ENCODE measurements at regions not wholly inside any gene's neighbourhood (a gene's known extent, or its start where the extent isn't known, plus 50 kb on each side); places are given as distances from the start of the nearest gene placed in this dataset.

DNA sequence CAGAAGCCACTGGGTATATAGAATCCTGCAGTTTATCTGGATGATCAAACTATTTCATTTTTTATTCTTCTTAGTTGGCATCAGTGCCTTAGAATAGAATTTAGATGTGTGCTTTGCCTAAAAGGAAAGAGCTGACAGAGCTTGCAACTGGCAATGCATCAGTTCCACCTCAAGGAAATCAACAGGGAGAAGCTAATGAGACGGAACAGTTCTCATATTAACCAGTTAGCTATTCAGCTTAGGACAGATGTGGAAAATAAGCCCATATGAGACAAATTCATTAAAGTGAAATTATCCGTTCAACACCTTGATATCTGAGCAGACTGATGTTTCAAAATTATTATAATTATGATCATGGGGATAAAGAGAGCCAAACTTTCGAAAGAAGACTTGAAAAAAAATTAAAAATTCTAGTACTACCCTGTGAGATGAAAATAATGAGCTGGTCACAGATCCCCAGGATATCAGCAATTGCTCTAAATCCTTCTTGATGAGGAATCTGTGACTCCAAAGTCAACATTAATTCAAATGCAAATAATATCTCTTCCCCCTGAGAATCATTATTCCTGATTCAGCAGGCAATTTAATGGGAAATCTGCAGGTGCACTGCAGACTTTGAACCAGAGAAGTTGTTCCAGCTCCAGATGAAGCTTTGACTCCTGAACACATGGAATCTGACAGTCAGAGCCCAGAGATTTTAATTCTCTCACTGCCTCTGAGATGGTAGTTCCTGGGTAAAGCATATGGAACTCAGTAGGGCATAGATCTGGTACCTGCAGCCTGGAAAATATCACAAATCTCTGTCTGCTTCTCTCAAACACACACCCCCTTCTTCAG lies 486.8 kb downstream of the FOXO1 start:
- DNase-seq: no peak

DNA sequence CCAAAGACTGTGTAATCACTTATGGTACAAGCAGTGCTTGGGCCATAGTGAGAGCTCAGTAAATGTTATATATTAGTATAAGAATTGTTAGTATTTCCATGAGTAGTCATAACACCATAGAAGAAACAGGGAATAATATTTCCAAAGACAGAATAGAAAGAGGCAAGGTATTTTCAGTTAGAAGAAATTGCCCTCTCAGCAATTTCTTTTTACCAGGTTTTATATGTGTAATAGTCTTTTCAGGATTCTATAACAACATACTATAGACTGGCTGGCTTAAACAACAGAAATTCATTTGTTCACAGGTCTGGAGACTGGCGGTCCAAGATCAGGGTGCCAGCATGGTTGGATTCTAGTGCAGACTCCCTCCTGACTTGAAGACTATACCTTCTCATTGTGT lies 485.7 kb downstream of the FOXO1 start:
- no peak for DNase-seq

DNA sequence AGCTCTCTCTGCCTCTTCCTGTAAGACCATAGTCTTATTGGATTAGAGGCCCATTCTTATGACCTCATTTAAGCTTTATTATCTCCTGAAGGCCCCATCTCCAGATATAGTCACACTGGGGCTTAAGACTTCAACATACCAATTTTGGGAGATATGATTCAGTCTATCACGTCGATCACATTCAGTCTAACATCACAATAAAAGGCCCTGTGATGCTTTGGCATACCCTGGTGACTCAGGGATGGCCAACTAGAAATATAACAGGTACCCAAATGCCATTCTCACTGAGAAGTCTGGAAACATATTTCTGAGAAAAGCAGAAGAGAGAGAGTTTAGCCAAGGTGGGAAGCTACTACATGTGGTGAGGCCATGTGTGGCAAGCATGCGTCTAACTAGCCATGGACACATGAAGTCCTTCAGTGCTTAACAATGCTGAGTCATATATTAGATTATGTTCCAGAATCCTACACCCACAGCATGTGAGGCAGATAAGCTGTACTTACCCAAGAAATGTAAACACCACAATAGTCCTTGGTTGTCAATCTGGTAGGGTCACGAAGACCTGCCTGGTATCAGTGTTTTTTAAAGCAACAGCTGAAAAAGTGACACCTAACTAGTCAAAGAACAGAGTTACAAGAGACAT lies 485.1 kb downstream of the FOXO1 start:
- peak; percentile 76 for DNase-seq

DNA sequence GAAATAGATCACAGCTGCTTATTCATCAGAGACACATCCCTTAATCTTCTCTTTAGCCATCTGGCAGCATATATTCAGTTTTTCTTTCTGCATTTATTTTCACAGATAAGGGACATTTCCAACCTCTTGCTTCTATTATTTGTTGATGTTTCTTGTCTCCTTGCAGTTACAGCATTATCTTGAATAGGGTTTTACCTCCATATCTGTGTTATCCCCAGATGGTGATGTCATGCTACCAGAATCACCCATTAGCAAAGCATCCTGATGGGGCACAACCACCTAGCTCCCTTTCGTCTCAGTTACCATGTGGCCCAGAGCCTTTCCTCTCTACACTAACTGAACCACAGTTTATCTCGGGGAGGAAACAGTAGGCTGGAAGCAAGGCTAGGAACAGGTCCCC lies 483.9 kb downstream of the FOXO1 start:
- no peak for DNase-seq

DNA sequence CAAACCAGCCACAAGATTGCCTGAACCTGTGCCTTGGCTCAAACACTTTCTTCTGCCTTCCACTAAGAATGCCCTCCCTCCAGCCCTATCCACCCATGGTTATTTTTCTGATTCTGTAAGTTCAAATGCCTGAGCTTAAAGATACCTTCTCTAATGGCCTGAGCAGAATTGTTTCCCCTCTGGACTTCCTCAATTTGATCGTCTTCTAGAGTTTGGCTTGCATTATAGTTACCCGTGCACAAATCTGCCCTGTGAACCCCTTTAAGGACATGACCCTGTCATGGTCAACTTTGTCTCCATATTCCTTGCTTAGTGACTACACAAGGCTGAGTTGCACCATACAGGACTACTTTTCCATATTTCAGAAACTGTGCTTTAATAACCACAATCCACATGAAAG lies 481.0 kb downstream of the FOXO1 start:
- DNase-seq: no peak

DNA sequence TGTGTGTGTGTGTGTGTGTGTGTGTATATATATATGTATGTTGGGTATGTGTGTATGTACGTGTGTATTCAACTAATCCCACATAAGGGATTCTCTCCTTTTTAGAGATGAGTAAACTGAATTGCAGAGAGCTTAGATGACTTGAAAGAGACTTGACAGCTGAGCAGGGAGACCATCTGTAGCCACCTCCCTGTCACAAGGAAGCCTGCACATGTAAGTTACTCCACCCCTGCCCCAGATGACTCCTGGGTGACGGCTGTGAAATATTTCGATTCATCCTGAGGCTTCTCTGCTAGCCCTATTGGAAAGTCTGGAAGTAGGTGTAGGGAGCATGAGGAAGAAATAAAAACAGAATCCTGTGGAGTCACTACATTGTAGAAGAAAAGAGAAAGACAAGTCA lies 480.4 kb downstream of the FOXO1 start:
- DNase-seq: no peak

DNA sequence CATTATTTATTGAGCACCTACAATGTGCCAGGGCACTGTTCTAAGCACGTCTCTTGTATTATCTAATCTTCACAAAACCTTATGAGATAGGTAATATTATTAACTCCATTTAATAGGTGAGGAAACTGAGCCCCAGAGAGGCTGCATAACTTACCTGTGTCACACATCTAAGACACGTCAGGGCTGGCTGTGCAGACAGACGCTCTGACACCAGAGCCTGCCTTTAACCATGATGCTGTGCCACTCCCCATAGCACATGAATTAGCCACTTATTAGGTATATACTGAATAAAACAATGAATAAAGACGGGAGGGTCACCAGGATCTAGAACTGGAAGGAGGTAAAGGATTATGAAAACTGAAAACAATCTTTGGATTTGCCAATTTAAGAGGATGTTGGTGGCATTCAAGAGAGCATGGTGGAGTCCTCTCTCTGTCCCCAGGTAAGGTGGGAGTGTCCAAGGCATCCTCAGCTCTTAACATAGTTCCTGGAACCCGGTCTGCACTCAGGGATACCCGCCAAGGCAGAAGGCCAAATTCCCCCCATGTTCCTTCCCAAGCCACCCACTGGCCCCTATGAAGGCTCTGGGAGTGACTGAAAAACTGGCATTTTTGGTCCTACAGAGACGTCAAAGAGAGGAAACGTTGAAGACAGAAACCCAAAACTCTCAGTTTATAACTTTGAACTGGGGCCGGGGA lies 479.7 kb downstream of the FOXO1 start:
- no peak for DNase-seq

DNA sequence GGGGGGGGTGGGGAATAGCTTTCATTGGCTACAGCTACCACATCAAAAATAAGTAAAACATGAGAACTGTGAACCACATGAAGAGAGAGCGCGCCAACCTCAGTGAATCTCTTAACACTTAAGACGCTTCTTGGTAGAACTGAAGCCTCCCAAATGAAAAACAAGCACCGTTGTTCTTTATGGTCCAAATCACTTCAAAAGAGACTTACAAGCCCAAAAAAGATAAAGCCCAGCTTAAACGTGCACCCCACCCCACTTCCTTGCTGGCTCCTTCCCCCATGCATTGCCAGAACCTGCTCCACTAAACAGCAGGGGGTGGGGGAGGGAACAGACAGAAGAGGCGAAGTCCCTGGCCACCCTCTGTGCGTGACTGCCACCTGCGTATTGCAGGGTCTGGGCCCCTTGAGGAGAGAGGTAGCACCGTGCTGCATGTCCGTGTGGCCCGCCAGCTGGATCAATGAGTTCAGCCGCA lies 479.1 kb downstream of the FOXO1 start:
- DNase-seq: no peak

DNA sequence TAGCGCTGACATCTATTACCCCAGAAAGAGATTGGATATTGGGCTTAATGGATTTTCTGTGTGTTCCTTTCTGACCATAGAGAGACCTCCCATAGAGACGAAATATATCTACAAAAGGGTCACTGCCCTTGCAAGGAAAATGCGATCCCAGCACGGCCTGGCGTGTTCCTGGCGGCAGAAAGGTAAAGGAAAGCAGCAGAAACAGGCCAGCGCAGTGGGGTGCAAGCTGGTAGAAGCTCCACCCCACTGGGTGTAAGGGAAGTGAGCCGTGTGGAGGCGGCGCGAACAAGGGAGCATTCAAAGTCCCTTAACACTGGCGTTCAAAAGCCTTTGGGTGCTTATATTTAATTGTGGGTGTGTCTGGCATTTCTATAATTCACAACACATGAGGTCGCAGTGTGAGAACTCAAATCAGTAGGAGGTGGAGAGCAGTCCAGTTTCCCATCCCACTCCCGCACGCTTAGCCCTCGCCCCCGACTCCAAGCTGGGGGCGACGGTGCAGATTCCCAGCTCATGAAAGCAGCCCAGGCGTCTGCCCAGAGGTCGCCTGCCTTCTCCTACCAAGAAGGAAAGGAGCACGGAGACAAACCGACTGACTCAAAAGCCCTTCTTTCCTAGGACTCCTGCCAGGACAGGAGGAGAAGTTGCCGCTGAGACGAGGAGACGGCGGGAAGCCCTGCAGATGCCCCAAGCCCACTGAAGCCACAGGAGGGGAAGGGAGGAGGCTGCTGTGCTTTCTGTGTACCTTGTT lies 478.4 kb downstream of the FOXO1 start:
- DNase-seq: no peak

DNA sequence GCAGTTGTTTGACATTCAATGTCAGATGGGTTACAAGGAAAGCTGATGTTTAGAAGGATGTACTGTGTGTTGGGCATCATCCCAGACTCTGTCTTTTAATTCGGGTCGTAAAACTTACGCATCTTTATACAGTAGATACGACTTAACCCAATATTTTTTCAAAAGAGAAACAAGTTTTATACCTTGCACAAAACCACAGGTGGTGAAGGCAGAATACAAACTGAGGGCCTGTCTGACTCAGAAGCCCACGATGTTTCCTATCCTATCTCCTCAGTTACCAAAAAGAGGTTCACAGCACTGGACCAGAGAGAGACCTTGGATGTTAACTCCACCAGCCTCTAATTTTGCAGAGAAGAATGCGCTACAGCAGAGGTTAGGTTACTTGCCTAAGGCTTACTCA lies 477.0 kb downstream of the FOXO1 start:
- DNase-seq: no peak

DNA sequence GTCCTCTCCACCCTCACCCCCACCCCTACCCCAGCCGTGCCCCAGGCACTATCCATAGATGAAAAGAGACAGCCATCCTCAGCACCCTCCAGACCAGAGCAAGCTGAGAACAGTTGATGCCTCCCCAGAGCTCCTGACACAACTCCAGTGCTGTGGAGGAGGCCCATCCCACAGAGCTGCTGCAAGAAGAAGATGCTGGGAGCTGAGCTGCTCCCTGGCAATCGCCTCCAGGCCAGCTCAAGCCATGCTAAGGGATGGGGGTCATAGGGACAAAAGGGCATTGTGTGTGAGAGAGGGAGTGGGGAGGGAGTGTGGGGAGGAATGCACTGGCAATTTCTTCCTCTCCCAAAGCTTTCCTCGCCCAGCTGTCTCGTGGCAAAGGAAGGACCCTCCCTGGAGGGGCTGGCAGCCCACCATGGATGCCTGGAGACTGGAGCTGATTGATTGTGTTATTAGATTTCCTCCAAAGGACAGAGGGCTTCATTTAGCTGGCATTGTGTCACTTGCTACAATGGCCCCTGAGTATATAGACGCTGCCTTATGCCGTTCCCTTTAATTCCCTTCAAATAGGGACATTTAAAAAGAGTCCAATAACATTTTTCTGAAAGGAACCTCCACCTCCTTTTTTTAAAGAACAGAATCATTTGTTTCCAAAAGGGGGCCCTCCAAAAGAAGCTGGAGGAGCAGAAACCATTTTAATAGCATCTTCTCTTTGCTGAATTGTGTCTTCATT lies 476.4 kb downstream of the FOXO1 start:
- no peak for DNase-seq

DNA sequence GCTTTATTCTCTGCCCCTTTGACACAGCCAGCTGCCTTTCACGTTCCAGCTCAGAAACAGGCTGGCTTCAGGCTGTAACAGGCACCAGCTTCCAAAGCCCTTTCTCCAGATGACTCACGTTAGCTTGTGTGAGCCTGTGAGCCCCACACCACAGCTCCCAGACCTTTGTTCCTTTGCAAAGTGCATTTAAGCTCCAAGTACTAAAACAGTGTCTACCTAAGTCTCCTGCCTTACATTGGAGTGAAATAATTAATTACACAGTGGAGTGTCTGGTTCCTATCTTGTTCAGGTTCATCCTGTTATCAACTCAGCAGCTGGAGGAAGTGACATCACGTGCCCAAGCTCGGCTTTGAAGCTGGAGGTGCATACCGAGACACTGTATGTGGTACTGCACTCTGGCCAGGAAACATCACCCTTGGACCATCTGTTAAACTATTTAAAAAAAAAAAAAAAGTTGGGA lies 475.8 kb downstream of the FOXO1 start:
- DNase-seq: peak; percentile 18

DNA sequence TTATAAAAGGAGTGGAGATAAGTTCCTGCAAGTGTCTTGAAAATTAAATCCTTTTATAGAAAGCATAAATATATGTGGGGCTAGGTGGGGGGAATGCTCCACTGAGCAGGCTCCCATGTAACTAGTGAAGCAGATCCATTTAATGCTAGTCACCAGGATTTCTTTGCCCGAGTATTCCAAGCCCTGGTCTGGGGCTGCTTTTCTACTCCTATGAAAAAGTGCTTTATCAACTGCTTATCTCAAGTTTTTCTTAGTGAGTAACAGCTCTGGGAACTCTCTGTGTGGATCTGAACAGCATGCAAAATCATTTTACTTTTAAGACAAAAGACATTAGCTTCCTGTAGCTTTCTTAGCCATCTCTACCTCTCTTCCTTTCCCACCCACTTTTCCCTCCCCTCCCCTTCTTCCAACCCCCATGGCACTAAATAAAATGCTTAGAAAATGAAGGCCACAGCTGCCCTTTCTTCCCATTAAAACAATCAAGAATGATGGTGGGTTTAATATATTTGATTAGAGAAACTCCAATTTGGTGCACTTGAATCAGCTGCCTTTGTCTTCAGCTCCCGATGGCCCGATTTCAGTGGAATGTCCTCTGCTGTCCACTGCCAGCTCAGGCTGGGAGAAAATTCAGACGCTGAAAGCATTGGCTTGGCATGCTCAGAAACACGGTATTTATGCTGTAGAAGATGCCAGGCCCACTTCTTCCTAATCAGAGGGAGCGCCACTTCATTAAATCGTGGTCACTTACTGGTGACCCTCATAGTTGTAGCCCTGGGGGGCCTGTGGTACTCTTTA lies 475.1 kb downstream of the FOXO1 start:
- no peak for DNase-seq

DNA sequence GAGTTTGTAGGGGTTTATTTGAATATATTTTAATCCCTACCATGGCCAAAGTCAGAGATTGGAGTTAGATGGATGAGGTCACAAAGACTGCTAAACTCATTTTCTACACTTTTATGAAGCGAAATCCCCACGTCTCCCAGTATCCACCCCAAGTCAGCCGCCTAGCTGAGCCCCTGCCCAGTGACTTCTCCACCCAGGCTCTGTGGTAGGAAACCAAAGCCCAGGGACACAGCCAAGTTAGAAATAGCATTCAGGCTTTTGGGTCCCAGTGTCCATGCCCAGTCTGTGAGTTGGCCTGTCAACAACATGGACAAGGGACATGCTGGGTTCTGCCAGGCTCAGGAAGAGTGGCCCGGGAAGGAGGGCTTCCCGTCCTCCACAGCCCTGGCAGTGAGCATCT lies 474.0 kb downstream of the FOXO1 start:
- DNase-seq: no peak

DNA sequence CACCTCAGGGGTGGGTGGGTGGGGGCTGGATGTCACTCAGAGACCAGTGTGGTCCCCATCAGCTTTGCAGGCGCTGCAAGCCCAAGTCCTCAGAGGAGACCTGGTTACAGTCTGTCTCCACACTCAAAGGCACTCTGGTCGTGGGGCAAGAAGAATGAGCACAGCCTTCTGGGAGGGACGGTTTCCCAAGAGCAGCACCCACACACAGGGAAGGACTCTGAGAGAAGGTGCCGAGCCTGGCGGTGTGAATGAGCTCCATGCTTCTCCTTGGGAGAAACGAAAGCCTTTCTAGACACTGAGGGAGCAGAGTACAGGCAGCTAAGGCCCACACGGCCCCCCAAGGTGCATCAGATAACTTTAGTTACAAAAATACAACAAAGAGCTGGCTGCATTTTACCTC lies 473.6 kb downstream of the FOXO1 start:
- no peak for DNase-seq

DNA sequence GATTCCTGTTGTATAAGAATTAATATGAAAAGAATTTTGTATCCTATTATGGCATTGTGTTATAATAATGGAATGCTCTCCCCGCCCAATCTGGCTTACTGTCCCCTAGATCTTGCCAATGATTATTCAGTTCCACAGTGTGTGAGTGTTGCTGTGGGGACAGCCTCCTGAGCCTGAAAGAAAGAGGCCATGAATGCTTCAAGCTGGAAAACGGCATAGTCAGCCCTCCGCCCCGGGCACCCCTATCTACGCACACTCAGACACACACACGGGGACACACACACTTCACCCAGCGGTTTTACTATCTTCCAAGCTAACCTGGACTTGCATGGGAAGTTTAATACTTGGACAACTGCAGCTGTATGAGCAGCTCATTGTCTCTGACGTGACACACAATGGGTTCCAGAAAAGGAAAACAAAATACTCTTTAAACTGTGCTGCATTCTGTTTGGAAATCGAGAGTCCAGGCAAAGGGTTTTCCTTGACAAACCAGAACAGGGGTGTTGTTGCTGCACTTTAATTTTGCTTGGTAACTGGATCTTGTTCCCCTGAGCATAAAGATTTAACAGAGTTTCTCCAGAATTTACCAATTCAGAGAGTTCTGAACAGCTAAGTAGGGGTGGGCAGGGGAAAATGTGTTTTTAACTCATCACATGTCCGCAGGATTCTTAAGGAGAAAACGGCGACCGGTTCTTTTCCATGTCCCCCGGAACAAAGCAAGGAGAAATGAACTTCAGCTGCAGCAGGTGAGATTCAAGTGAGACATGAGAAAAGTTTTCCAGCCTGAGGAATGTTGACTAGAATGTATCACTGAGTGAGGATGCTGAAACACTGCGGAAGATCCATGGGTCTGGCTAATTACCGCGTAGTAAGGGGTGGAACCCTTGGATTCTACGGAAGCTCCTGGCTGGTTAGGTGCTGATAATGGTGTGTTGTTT lies 472.9 kb downstream of the FOXO1 start:
- DNase-seq: no peak

DNA sequence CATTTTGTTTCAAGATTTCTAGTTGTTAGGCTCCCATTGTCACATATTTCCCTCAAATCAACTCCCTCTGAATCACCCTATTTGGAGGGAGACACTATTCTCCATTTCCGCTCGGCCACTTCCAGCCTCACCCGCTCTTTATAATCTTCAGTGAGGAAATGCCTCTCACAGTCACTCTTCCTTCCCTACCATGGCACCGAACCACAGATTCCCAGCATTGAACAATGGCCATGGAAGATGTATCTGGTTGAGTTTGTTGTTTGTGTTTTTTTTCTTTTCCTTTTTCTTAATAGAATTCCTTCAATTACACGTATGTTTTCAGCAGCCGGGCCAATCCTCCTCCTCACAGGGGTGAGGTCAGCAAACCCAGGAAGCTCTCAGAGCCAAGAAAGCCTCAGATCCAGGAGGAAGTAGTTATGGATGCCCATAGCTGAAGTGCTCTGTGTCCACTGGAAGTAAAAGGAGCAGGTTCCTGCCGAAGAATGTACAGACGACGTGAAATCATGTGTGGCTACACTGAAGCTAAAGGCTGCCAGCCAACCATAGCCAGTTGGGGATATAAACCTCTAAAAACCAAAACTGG lies 472.1 kb downstream of the FOXO1 start:
- no peak for DNase-seq

DNA sequence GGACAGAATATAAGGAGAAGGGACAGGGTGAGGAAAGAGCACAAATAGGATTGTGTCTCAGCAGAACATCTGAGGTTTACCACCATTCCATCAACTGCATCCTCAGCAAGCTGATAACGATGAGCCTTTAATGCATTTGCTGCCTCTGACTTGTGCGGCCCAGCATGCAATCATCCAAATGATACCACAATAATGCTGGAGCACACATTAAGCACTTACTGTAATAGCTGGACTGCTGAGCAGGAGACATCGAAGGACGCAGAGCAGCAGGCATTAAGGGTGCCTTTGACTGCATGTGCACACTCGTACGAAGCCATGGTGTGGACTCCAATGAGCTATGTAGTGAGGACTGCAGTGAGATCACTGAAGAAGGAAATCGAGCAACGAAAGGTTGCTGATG lies 469.4 kb downstream of the FOXO1 start:
- DNase-seq: no peak

DNA sequence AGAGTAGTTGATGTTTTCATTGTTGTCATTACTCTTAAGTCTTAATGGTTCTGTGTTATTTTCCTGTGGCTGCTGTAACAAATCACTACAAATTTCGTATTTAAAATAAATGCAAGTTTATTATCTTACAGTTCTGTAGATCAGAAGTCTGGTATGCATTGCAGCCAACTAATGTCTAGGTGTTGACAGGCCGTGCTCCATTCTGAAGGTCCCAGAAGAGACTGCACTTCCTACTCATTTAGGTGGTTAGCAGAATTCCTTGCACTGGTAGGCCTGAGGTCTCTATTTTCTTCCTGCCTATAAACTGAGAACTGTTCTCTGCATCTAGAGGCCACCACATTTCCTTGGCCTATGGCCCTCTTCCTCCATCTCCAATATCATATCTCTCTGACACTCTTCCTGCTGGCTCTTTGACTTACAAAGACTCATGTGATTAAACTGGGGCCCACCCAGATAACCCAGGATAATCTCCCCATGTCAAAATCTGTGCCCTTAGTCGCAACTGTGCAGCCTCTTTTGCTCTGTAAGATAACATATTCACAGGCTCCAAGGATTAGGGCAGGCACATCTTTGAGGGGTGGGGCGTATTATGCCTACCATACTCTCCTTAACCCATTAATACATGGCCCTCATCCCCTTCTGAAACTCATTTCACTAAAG lies 468.4 kb downstream of the FOXO1 start:
- DNase-seq: peak; percentile 41

All from hematopoietic multipotent progenitor cell treated with erythropoietin and hydrocortisone succinate and interleukin-3 and kit ligand, for 8 days (in vitro differentiated cells).